ENCODE measurements at regions not wholly inside any gene's neighbourhood (a gene's known extent, or its start where the extent isn't known, plus 50 kb on each side); places are given as distances from the start of the nearest gene placed in this dataset.

- no peak for DNase-seq (ENCODE audit: low spot score)
These were observed 1384.6 kb downstream of the MRPL39 start for GRCh38 chr21:24222676-24223075.

- no peak for DNase-seq (ENCODE audit: low spot score)
These were observed 1386.8 kb downstream of the MRPL39 start for GRCh38 chr21:24220446-24220845.

- no peak for DNase-seq (ENCODE audit: low spot score)
These were observed 1390.1 kb downstream of the MRPL39 start for GRCh38 chr21:24217151-24217550.

- no peak for DNase-seq (ENCODE audit: low spot score)
These were observed 1397.2 kb downstream of the MRPL39 start for GRCh38 chr21:24210130-24210529.

- no peak for DNase-seq (ENCODE audit: low spot score)
These were observed 1398.6 kb downstream of the MRPL39 start for GRCh38 chr21:24208562-24209260.

- no peak for DNase-seq (ENCODE audit: low spot score)
These were observed 1402.0 kb downstream of the MRPL39 start for GRCh38 chr21:24205319-24205718.

- no peak for DNase-seq (ENCODE audit: low spot score)
These were observed 1402.6 kb downstream of the MRPL39 start for GRCh38 chr21:24204641-24205040.

- no peak for DNase-seq (ENCODE audit: low spot score)
These were observed 1407.2 kb downstream of the MRPL39 start for GRCh38 chr21:24200052-24200451.

GRCh38 chr21:24197923-24198322 is 1409.4 kb downstream of the MRPL39 start:
- DNase-seq (ENCODE audit: low spot score), result no peak

GRCh38 chr21:24197132-24197643 is 1410.1 kb downstream of the MRPL39 start:
- DNase-seq (ENCODE audit: low spot score), result no peak

- no peak for DNase-seq (ENCODE audit: low spot score)
These were observed 1418.8 kb downstream of the MRPL39 start for GRCh38 chr21:24188506-24188905.

- no peak for DNase-seq (ENCODE audit: low spot score)
These were observed 1424.2 kb downstream of the MRPL39 start for GRCh38 chr21:24183077-24183476.

- no peak for DNase-seq (ENCODE audit: low spot score)
These were observed 1428.2 kb downstream of the MRPL39 start for GRCh38 chr21:24179110-24179509.

GRCh38 chr21:24175106-24175505 is 1432.2 kb downstream of the MRPL39 start:
- no peak for DNase-seq (ENCODE audit: low spot score)

GRCh38 chr21:24171736-24172135 is 1435.5 kb downstream of the MRPL39 start:
- no peak for DNase-seq (ENCODE audit: low spot score)

GRCh38 chr21:24163539-24163938 is 1443.7 kb downstream of the MRPL39 start:
- no peak for DNase-seq (ENCODE audit: low spot score)

GRCh38 chr21:24160528-24160927 is 1446.8 kb downstream of the MRPL39 start:
- no peak for DNase-seq (ENCODE audit: low spot score)

- no peak for DNase-seq (ENCODE audit: low spot score)
These were observed 1454.1 kb downstream of the MRPL39 start for GRCh38 chr21:24153137-24153536.

- DNase-seq (ENCODE audit: low spot score), result no peak
These were observed 1456.5 kb downstream of the MRPL39 start for GRCh38 chr21:24150753-24151152.

GRCh38 chr21:24148461-24148860 is 1458.8 kb downstream of the MRPL39 start:
- no peak for DNase-seq (ENCODE audit: low spot score)

- no peak for DNase-seq (ENCODE audit: low spot score)
These were observed 1459.6 kb downstream of the MRPL39 start for GRCh38 chr21:24147674-24148073.

- DNase-seq (ENCODE audit: low spot score), result no peak
These were observed 1476.2 kb downstream of the MRPL39 start for GRCh38 chr21:24131056-24131455.

GRCh38 chr21:24127651-24128050 is 1479.6 kb downstream of the MRPL39 start:
- no peak for DNase-seq (ENCODE audit: low spot score)

GRCh38 chr21:24123785-24124184 is 1483.5 kb downstream of the MRPL39 start:
- no peak for DNase-seq (ENCODE audit: low spot score)
